GM19043 (cell line): ENCODE measurements at regions not wholly inside any gene's neighbourhood (a gene's known extent, or its start where the extent isn't known, plus 50 kb on each side); places are given as distances from the start of the nearest gene placed in this dataset.

Experiments
- ATAC-seq: cut with Tn5 transposase; IDR thresholded peaks from one replicate; pipeline ENCODE4 v1.9.1; 2021; ENCODE audit warnings: low read depth; ENCODE audit not compliant: unreplicated experiment

DNA sequence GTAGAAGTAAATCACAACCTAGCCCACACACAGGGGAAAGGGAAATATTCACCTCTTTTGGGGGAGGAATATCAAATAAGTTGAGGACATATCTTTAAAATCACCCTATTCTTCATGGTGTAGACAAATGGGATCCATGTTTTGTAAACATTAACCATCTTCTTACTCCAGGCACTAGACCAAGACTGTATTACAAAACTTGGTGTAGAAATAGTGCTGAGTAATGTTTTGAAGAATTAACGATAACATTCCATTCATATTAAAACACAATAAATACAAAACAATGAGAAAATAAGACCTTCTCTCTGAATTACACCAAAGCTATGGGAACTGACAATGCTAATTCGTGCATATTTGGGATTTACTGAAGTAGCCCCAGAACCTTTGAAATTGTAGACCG lies 633.6 kb downstream of the BCL11B start:
- no peak for ATAC-seq

DNA sequence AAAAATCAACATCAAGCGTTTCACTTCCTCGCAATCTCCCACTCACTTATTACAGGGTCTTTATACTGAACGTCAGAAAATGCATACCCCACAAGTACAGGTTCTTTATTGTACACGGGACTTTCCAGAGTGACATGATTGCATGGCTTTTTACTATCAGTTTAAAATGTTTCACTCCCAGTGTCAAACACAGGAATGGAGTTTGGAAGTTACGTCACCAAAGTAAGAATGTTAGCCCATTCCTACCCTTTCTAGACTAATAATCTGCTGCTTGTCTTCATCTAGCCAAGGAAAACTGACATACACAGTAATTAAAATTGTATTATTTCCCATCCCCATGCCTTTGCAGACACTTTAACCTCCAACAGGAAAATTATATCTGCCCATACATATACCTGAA lies 624.2 kb downstream of the BCL11B start:
- ATAC-seq, result no peak

- ATAC-seq, result no peak
These were observed 621.0 kb downstream of the BCL11B start for GRCh38 chr14:98651037-98651436.

DNA sequence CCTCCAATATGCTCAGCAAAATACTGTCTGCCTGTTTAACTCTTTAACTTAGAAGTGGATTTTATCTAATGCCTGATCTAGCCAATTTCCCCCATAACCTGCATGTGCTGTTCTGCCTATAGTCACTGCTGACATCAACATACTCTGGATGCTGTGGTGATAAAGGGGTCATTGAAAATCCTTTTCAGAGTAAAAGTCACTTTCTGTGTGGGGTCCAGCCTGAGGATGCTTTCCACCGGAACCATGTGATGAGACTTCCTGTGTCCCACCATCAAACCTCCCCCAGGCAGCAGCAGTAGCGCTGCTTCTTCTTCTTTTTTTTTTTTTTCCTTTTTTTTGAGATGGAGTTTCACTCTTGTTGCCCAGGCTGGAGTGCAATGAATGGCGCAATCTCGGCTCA lies 607.0 kb downstream of the BCL11B start:
- no peak for ATAC-seq

DNA sequence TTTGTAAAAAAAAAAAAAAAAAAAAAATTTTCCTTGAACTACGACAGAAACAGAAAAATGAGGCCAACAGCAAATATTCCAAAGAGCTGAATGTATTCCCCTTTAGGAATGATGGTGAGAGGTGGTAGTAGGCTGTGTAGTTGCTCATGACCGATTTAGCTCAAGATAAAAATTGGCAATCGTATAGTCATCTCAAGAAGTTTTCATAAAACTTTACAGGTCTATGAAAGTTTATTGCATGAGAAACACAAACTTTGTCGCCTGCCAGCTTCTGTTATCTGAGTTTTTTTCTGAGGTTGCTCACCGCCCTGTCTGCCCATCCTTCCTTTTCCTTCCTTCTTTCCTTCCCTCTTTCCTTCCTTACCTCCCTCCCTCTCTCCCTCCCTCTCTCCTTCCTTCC lies 605.5 kb downstream of the BCL11B start:
- no peak for ATAC-seq

GRCh38 chr14:98682033-98682432 lies 590.0 kb downstream of the BCL11B start:
- ATAC-seq, result no peak

DNA sequence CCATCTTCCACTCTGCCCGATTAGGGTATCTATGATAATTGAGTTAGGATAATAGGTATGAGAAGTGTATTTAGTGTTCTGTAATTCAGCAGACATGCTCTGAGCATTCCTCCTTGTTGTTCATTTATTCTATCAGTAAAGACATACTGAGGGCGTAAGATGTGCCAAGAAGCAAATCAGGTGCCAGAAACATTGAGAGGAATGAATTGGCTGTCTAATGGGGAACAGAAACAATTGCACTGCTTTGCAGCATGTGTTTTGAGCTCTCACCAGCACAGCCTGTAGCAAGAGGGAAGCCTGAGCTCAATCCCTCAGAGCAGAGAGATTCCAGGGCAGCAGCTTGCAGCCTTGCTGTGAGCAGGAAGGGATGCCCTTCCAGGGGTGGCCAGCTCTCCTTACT lies 589.3 kb downstream of the BCL11B start:
- ATAC-seq, result no peak

DNA sequence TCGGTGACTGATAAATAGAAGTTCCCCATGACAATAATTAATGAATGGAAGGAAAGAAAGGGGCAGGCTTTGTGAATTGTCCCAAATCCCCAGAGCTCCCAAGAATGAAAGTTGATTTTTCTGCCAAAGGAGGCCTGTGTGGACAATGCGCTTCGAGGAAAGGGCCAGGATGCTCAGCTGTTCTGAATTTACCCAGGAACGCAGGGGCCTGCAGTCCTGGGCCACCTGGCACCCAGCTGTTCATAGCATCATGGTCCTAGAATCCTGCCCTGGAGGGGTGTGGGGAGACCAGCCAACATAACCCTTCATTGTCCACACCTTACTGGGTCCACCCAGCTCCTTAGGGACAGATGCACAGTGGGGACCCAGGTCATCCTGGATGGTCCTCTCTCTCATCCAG lies 587.5 kb downstream of the BCL11B start:
- no peak for ATAC-seq

DNA sequence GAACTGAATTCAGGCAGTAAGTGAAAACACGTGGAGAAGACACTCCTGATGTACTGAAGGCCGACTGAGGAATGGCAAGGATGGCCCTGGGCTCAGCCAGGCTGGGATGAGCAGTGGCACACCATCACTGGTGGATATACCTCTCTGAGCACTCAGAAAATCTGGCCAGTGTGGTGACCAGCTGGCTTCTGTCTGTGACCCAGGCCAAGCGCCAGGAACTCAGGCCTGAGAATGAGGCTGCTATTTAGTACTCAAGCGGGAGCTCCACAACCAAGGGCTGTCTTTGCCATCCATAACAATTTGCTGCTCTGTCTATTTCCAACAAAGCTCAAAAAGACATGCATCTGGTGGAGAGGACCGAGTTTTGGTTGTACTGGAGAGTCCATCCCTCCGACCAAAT lies 586.3 kb downstream of the BCL11B start:
- ATAC-seq, result no peak

DNA sequence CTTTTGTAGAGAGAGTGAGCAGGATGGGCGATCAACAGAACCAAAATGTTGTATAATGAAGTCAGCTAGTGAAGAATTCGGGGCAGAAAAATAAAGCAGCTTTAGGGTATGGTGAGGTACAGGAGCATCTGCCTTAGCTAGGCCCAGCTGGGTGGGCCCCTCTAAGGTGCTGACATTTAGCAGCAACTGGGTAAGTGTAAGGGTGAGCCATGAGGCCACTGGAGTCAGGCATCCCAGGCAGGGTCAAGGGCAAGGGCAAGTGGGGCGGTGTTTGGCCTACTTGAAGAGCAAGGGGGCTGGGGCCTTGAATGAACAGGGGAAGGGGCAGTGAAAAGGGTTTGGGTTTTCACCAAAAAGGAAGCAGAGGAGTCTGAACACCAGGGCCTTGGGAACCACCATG lies 583.6 kb downstream of the BCL11B start:
- no peak for ATAC-seq

DNA sequence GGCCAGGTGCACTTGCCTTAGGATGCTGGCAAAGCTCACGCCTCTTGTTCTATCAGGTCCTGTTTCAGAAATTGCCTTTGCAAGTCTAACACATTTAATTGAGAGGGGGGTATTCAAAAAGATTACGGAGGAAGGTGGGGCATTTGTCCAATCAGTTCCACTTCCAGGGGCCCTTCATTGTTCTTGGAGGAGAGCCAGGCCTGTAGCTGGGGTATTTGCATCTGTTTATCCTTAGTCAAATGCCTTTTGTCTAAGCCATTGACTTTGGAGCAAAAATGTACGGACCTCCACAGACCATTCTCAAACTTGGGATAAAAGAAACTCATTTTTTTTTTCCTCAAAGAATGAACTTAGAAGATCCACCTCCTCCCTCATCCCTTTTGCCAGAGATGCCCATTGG lies 582.0 kb downstream of the BCL11B start:
- ATAC-seq, result no peak

DNA sequence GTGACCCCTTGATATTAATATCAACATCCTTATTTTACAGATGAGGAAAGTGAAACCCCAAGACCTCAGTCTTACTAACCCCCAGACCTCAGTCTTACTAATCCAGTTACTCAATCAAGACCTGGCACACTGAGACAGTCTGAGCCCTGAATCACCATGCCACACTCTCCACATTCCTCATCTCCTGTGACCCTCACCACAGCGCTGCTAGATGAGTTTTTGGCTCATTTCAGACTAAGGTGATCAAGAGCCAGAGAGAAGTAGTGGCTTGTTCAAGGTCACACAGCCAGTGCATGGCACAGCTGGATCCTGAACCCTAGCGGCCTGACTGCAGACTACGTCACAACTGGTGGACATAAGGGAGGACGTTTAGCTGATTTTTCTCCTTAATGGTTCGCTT lies 579.2 kb downstream of the BCL11B start:
- no peak for ATAC-seq

GRCh38 chr14:98694541-98694940 lies 577.5 kb downstream of the BCL11B start:
- no peak for ATAC-seq

- ATAC-seq, result no peak
These were observed 576.2 kb downstream of the BCL11B start for GRCh38 chr14:98695809-98696208.

DNA sequence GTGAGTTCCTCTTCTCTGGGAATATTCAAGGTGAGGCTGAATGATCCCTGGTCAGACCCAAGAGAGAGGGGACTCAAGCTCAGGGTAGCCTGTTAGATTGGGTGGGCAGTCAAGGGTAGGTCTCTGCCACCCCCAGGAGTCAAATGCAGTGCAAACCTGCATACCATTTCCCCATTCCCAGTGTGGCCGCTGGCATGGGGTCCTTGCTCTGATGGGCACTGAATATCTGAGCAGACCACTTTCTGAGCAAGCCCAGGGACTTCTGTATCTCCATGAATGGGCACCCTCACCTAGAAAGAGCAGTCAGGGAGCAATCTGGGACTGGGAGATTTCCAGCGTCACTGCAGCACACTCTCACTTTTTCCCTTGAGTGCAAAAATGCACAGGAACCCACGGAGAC lies 573.7 kb downstream of the BCL11B start:
- ATAC-seq, result no peak

DNA sequence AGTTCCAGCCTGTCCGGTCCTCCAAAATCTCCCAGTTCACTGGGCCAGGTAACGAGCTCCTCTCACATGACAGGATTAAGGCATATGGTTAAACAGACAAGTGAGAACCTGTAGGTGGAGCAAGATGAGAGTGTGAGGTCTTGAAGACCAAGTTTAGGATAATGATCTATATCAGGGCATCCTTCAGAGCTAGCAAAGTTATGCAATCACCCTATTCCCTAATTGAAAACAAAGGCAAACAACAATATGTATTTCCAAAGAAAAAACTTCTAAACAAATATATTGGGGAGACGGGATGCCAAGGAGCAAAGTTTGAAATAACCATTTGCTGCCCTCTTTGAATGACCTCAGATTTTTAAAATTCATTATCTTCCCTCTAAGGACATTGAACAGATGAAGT lies 571.2 kb downstream of the BCL11B start:
- no peak for ATAC-seq

DNA sequence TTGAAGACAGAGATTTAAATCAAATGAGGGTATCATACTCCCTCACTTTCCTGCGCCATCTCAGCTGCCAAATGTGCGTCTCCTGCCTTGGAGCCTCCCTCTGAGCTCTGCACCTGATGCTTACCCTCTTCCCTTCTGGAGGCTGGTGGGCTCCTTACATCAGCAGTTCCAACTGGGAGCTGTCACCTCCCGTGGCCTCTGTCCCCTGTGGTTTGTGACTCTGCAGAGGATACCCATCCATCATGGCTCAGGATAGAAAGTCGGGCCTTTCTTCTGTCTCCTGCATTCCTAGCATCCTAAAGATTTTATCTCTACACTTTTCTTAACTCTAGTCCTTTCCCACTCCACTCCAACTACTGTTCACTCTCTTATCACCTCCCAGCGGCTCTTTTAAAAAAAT lies 570.6 kb downstream of the BCL11B start:
- no peak for ATAC-seq

DNA sequence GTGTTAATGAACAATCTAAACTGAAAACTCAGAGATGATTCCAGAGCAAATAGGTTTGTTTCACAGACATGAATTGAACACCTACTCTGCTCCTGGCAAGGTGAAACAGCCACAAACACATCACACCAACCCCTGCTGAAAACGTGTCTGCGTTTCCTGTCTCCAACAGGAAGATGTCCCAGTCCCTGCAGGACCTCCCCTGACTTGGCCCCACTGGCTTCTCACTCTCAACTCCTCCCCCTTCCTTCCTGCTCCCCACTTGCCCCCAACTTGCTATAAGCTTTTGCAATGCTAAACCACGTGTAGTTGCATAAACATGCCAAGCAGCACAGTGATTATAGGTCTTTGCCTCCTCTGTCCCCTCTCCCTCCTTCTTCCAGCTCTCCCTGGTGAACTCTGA lies 567.6 kb downstream of the BCL11B start:
- ATAC-seq, result no peak

DNA sequence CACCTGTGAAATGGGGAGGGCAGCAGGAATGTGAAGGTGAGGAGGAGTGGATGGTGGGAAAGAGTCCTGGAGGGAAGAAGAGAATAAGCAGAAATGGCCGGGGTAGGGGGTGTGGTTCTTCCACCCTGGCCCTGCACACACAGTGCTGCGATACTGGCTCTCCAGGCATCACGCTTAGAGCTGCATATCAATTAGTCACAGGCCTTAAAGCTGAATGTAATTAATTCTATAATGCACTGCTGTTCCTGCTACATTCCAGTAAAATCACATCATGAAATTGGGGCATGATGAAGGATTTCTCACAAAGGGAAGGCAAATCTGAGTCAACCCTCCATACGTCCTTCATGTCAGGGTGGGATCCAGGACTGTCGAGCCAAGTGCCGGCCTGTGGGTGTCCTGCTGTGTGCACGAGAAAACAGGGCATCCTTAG lies 566.1 kb downstream of the BCL11B start:
- no peak for ATAC-seq

DNA sequence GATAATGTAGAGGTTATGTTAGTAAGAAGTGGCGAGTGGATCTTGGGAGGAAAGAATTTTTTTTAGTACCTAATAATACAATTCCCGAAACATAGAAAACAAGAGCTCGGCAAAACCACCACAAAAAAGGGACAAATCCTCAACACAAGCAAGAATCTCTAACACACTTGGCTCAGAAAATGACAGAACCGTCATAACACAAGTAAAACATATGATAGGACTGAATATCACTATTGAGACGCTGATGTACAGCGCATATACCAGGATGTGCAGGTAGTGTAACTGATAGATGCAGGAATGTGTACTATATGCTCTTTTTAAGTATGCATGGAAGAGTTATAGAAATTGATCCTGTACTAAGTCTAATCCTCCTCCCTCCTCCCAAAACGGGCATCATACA lies 564.5 kb downstream of the BCL11B start:
- no peak for ATAC-seq

GRCh38 chr14:98708555-98708954 lies 563.4 kb downstream of the BCL11B start:
- ATAC-seq, result no peak

GRCh38 chr14:98711453-98711852 lies 560.5 kb downstream of the BCL11B start:
- ATAC-seq, result no peak

DNA sequence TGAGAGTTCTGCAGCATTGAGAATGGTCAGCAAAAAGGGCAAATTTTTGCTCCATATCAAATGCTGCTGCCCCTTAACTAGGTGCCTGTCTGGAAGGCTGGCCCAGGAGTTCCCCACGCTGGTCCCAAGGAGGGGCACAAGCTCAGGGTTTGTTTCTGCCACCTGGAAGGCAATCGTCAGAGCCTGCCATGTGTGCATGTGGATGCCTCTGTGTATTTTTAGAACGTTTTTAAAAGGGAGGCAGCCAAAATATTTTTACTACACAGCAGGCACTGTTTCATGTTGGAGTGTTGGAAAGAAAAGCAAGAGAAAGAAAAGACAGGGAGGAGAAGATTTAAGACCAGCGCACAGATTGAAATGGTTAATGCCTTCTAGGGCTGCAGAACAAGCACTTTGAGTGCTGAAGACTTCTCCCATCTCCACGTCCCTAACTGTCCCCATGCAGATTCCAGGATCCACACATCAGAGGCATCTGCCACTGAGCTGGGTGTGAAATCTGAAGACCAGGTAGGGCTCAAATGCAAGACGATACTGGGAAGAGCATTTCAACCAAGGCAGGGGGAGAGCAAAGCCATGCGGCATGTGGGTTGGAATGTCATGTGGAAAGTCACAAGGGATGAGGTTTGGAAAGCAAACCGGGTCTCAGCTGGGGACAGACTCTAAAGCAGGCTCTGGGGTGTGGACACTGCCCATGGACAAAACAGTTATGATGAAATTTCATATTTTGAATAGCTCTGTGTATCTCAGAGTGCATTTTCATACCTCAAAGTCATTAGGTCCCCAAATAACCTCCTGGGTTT lies 557.2 kb downstream of the BCL11B start:
- ATAC-seq, result no peak
